Epithelial cell of proximal tubule (primary cell): ENCODE measurements at regions not wholly inside any gene's neighbourhood (a gene's known extent, or its start where the extent isn't known, plus 50 kb on each side); places are given as distances from the start of the nearest gene placed in this dataset.

Source experiments
- DNase-seq: peaks from one replicate; pipeline ENCODE4 v3.0.0-alpha.2; 2011; ENCODE audit warnings: low read depth
- H3K4me3 ChIP-seq: 2 replicates; pipeline ENCODE4 v1.5.1; 2011; ENCODE audit warnings: low read depth, mild to moderate bottlenecking, low read length
- TF ChIP-seq, protein P1 (sequence below): conservative IDR thresholded peaks from 2 replicates; pipeline ENCODE4 v1.5.1; 2012; ENCODE audit warnings: low read depth, mild to moderate bottlenecking, low read length

GRCh38 chr5:174383210-174384167 is 338.0 kb downstream of the NSG2 start:
- TF ChIP-seq, protein P1, sequence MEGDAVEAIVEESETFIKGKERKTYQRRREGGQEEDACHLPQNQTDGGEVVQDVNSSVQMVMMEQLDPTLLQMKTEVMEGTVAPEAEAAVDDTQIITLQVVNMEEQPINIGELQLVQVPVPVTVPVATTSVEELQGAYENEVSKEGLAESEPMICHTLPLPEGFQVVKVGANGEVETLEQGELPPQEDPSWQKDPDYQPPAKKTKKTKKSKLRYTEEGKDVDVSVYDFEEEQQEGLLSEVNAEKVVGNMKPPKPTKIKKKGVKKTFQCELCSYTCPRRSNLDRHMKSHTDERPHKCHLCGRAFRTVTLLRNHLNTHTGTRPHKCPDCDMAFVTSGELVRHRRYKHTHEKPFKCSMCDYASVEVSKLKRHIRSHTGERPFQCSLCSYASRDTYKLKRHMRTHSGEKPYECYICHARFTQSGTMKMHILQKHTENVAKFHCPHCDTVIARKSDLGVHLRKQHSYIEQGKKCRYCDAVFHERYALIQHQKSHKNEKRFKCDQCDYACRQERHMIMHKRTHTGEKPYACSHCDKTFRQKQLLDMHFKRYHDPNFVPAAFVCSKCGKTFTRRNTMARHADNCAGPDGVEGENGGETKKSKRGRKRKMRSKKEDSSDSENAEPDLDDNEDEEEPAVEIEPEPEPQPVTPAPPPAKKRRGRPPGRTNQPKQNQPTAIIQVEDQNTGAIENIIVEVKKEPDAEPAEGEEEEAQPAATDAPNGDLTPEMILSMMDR: no peak
- H3K4me3 ChIP-seq: no peak overlapping the region
- DNase-seq: no peak

DNA sequence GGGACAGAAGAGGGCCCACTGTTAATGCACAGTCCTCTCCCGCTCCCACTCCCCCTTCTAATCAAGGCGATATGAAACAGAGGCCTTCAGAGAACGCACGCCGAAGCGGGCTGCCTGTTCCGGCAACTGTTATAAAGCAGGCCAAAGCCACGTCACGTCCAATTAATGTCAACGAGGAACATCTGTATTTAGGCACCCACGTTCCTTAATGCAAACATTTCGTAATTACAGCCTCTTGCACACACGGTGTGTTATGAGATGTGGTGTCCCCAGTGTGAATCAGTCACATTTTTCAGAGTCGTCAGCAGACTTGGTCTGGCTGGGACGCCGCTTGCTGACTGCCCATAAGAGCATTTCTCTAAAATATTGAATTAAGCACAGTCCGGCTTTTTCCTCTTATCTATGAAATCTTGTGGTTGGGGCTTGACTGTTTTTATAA is 339.0 kb downstream of the NSG2 start:
- DNase-seq: no peak
- no peak overlapping the region for H3K4me3 ChIP-seq
- TF ChIP-seq, protein P1: no peak

DNA sequence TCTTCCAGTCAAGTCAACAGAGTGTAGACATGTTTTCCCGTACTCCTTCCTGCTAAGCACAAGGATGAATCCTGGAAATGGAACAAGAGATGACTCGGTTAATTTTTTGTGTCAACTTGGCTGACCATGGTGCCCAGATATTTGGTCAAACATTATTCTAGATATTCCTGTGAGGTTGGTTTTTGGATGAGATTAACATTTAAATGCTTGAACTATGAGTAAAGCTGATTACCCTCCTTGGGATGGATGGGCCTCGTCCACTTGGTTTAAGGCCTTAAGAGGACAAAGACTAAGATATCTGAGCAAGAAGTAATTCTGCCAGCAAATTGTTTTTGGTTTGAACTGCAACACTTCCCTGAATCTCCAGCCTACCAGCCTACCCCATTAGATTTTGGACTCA is 338.1 kb upstream of the MSX2 start:
- no peak for DNase-seq
- TF ChIP-seq, protein P1: no peak
- H3K4me3 ChIP-seq: no peak overlapping the region

DNA sequence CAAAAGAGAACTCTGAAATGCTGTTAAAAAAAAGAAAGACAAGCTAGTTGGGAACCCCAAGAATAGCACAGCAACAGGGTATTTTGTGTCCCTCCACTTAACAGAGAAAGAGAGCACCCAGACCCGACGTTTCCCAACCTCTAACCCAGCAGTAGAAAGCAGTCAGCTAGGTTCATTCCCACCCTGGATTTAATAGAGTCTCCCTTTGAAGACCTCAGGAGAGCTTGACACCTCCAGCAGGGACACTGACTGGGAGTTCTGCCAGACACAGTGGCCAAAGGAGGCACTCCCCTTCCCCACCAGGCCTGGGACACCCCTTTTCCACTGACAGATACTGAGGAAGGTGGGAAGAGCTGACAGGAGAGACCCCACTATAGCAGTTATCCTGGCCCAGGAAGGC is 337.5 kb upstream of the MSX2 start:
- TF ChIP-seq, protein P1: no peak

GRCh38 chr5:174387448-174387847 is 336.9 kb upstream of the MSX2 start:
- H3K4me3 ChIP-seq: no peak overlapping the region
- TF ChIP-seq, protein P1: no peak
- DNase-seq: no peak

More for the DNA sequence above, 337.5 kb upstream of the MSX2 start:
- H3K4me3 ChIP-seq: no peak overlapping the region
- no peak for DNase-seq

DNA sequence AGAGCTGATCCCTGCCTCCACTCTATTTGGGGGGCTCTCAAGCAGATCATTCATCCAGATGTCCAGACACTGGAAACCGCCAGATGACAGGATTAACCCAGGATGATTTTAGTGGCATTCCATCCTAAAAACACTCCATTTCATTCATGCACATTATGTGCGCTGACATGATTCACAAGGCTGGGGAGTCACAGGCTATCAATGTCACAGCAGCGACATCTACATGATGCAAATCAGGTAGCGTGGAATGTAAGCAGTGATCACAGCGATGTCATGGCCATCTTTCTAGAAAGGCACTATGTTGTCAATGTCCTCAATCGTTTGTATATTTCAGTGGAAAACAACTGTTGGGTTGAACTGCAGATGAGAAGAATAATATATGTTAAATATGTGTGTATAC is 331.5 kb upstream of the MSX2 start:
- DNase-seq: no peak
- H3K4me3 ChIP-seq: no peak overlapping the region
- TF ChIP-seq, protein P1: no peak
